Glutamatergic neuron (in vitro differentiated cells): ENCODE measurements at regions not wholly inside any gene's neighbourhood (a gene's known extent, or its start where the extent isn't known, plus 50 kb on each side); places are given as distances from the start of the nearest gene placed in this dataset.
"Not testable (repeated sequence)": the region's sequence is repeated elsewhere in the genome, so short reads cannot be mapped to it uniquely, and the experiment has no call there.

Experiments used
- DNase-seq: peaks from one replicate; pipeline ENCODE4 v3.0.0; 2022
- H3K27ac Mint-ChIP-seq: one replicate; pipeline ENCODE4 v1.8.0; 2020; ENCODE audit warnings: mild to moderate bottlenecking, mixed read lengths, inconsistent platforms; ENCODE audit not compliant: unreplicated experiment
- H3K27me3 Mint-ChIP-seq: one replicate; pipeline ENCODE4 v1.8.0; 2020; ENCODE audit warnings: mild to moderate bottlenecking, moderate library complexity, mixed read lengths, inconsistent platforms; ENCODE audit not compliant: unreplicated experiment
- H3K36me3 Mint-ChIP-seq: one replicate; pipeline ENCODE4 v1.8.0; 2020; ENCODE audit warnings: mild to moderate bottlenecking, mixed read lengths, inconsistent platforms; ENCODE audit not compliant: unreplicated experiment
- H3K4me1 Mint-ChIP-seq: one replicate; pipeline ENCODE4 v1.8.0; 2020; ENCODE audit warnings: mild to moderate bottlenecking, low read depth, mixed read lengths, inconsistent platforms; ENCODE audit not compliant: unreplicated experiment
- H3K4me3 Mint-ChIP-seq: one replicate; pipeline ENCODE4 v1.8.0; 2020; ENCODE audit warnings: mild to moderate bottlenecking, mixed read lengths, inconsistent platforms; ENCODE audit not compliant: unreplicated experiment
- H3K9me3 Mint-ChIP-seq: one replicate; pipeline ENCODE4 v1.8.0; 2020; ENCODE audit warnings: mild to moderate bottlenecking, moderate library complexity, mixed read lengths, inconsistent platforms; ENCODE audit not compliant: unreplicated experiment
- TF ChIP-seq, protein P1 (sequence below): fragments of 200-600 bp; sonication (generic); IDR thresholded peaks from one replicate; pipeline ENCODE4 v1.5.0; 2021; ENCODE audit not compliant: partially characterized antibody, unreplicated experiment

GRCh38 chr13:55967055-55967454, 1173.7 kb upstream of the PRR20A start:
- Mint-ChIP-seq H3K27ac (no peak overlapping the region), H3K4me3 (no peak overlapping the region), H3K27me3 (no peaks in the 10 kb centered on the region), H3K4me1 (no peaks in the 10 kb centered on the region), H3K36me3 (no peaks in the 10 kb centered on the region), H3K9me3 (peaks cover 1% of the 10 kb centered on the region)
- DNase-seq = no peak
- TF ChIP-seq, protein P1, sequence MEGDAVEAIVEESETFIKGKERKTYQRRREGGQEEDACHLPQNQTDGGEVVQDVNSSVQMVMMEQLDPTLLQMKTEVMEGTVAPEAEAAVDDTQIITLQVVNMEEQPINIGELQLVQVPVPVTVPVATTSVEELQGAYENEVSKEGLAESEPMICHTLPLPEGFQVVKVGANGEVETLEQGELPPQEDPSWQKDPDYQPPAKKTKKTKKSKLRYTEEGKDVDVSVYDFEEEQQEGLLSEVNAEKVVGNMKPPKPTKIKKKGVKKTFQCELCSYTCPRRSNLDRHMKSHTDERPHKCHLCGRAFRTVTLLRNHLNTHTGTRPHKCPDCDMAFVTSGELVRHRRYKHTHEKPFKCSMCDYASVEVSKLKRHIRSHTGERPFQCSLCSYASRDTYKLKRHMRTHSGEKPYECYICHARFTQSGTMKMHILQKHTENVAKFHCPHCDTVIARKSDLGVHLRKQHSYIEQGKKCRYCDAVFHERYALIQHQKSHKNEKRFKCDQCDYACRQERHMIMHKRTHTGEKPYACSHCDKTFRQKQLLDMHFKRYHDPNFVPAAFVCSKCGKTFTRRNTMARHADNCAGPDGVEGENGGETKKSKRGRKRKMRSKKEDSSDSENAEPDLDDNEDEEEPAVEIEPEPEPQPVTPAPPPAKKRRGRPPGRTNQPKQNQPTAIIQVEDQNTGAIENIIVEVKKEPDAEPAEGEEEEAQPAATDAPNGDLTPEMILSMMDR = no peak

DNA sequence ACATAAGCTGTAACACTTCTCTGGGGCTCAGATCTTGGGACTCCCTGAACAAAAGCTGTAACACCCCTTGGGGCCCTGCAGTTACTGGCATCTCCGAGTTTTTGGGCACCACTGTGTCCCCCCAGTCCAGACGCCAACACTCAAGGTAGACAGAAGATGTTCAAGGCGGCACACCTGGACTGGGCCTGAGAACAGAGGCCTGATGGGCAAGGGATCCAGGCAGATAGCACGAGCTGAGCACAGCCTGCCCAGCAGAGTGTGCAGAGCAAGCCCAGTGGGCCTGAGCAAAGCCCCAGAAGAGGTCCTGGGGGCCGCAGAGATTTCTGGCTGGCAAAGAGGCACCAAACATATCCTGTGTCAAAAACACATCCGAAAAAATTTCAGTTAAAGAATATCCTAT, 1163.3 kb upstream of the PRR20A start:
- no peak overlapping the region for H3K27ac Mint-ChIP-seq
- H3K4me1 Mint-ChIP-seq = no peaks in the 10 kb centered on the region
- no peaks in the 10 kb centered on the region for H3K27me3 Mint-ChIP-seq
- H3K9me3 Mint-ChIP-seq = no peaks in the 10 kb centered on the region
- no peak for DNase-seq
- no peak overlapping the region for H3K4me3 Mint-ChIP-seq
- no peaks in the 10 kb centered on the region for H3K36me3 Mint-ChIP-seq
- TF ChIP-seq, protein P1 = no peak

DNA sequence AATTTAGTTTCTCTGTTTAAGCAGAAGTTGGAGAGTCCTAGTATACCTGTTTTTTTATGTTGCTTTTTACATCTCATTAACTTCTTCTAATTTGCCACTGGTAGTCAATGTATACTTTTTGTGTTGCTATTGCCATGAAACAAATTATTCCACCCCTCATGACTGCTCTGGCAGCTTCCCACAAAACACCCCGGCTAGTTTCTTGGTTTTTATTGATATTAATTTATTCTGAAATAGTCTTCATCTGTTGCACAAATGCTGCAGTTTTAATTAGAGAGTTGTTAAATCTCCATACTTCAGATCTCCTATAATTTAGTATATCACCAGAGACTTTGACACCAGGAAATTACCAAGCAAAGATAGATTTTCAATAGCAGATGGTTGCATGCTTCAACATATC, 1159.3 kb upstream of the PRR20A start:
- no peaks in the 10 kb centered on the region for H3K4me1 Mint-ChIP-seq
- H3K36me3 Mint-ChIP-seq = no peaks in the 10 kb centered on the region
- H3K27ac Mint-ChIP-seq = no peak overlapping the region
- H3K27me3 Mint-ChIP-seq = no peaks in the 10 kb centered on the region
- H3K9me3 Mint-ChIP-seq = no peaks in the 10 kb centered on the region
- TF ChIP-seq, protein P1 = no peak
- DNase-seq = no peak
- no peak overlapping the region for H3K4me3 Mint-ChIP-seq

DNA sequence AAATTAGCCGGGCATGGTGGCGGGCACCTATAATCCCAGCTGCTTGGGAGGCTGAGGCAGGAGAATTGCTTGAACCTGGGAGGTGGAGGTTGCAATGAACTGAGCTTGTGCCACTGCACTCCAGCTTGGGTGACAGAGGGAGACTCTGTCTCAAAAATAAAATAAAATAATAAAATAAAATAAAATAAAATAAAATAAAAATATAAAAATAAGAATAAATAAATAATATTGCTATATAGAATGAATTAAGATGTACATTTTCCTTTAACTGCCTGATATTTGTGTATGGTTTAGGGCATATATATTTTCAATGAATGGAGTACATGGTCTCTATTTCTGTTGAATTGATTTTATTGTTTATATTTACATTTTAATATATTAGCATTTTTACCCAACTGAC, 1156.7 kb upstream of the PRR20A start:
- not testable (repeated sequence) for H3K4me3 Mint-ChIP-seq, H3K27me3 Mint-ChIP-seq, H3K27ac Mint-ChIP-seq, H3K9me3 Mint-ChIP-seq, DNase-seq, H3K4me1 Mint-ChIP-seq, H3K36me3 Mint-ChIP-seq

DNA sequence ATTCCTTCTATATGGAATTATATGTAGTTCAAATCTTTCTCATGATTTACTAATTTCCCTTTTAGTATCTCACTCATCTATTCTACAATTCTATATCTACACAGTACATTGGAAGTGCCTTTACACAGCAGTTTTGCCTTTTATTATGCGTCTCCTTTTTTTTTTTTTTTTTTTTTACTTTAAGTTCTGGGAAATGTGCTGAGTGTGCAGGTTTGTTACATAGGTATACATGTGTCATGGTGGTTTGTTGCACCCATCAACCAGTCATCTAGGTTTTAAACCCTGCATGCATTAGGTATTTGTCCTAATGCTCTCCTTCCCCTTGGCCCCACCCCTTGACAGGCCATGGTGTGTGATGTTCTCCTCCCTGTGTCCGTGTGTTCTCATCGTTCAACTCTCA, 1150.1 kb upstream of the PRR20A start:
- Mint-ChIP-seq H3K9me3 (peaks cover 3% of the 10 kb centered on the region), H3K4me3 (no peak overlapping the region), H3K36me3 (no peaks in the 10 kb centered on the region)

More for the DNA sequence above, 1150.1 kb upstream of the PRR20A start:
- H3K4me1 Mint-ChIP-seq = peaks cover 2% of the 10 kb centered on the region
- TF ChIP-seq, protein P1 = no peak
- H3K27me3 Mint-ChIP-seq = no peaks in the 10 kb centered on the region
- no peak overlapping the region for H3K27ac Mint-ChIP-seq
- no peak for DNase-seq
